ENCODE measurements at regions not wholly inside any gene's neighbourhood (a gene's known extent, or its start where the extent isn't known, plus 50 kb on each side); places are given as distances from the start of the nearest gene placed in this dataset.

- intact Hi-C loops (cut with DNase I), result no loop called here
- Histone ChIP-seq H3K36me3 (no peaks in the 10 kb centered on the region), H3K9me3 (no peaks in the 10 kb centered on the region), H3K27me3 (no peaks in the 10 kb centered on the region), H3K27ac (no peak overlapping the region), H3K4me3 (no peak overlapping the region), H3K4me1 (no peaks in the 10 kb centered on the region)
- DNase-seq, result no peak
- ATAC-seq, result no peak
- no peak for TF ChIP-seq CTCF (IDR thresholded peaks at IDR 0.05)
These were observed 132.2 kb upstream of the SPEF2 start for GRCh38 chr5:35485487-35485886.

GRCh38 chr5:35484241-35484640, 133.4 kb upstream of the SPEF2 start:
- ATAC-seq (peak; percentile 29), DNase-seq (no peak)
- Histone ChIP-seq H3K4me3 (no peak overlapping the region), H3K27ac (no peak overlapping the region), H3K27me3 (no peaks in the 10 kb centered on the region), H3K36me3 (no peaks in the 10 kb centered on the region), H3K4me1 (no peaks in the 10 kb centered on the region), H3K9me3 (no peaks in the 10 kb centered on the region)
- no peak for TF ChIP-seq CTCF (IDR thresholded peaks at IDR 0.05)
- intact Hi-C loops (cut with DNase I), result no loop called here

GRCh38 chr5:35483780-35484179, 133.9 kb upstream of the SPEF2 start:
- no peaks in the 10 kb centered on the region for H3K4me1 ChIP-seq
- intact Hi-C loops (cut with DNase I), result no loop called here
- H3K27ac ChIP-seq, result peak overlapping the region; percentile 6
- DNase-seq (no peak), ATAC-seq (peak; percentile 64)
- no peaks in the 10 kb centered on the region for H3K27me3 ChIP-seq
- H3K4me3 ChIP-seq, result no peak overlapping the region
- H3K36me3 ChIP-seq, result no peaks in the 10 kb centered on the region
- no peaks in the 10 kb centered on the region for H3K9me3 ChIP-seq
- TF ChIP-seq CTCF (IDR thresholded peaks at IDR 0.05), result no peak

GRCh38 chr5:35483191-35483590, 134.5 kb upstream of the SPEF2 start:
- ATAC-seq, result no peak
- Histone ChIP-seq H3K9me3 (no peaks in the 10 kb centered on the region), H3K36me3 (no peaks in the 10 kb centered on the region), H3K4me1 (no peaks in the 10 kb centered on the region), H3K4me3 (no peak overlapping the region), H3K27me3 (no peaks in the 10 kb centered on the region), H3K27ac (no peak overlapping the region)
- no peak for TF ChIP-seq CTCF (IDR thresholded peaks at IDR 0.05)
- intact Hi-C loops (cut with DNase I), result no loop called here
- no peak for DNase-seq

GRCh38 chr5:35482167-35482755, 135.4 kb upstream of the SPEF2 start:
- Histone ChIP-seq H3K4me1 (no peaks in the 10 kb centered on the region), H3K36me3 (no peaks in the 10 kb centered on the region), H3K27me3 (no peaks in the 10 kb centered on the region), H3K27ac (no peak overlapping the region), H3K4me3 (no peak overlapping the region), H3K9me3 (no peaks in the 10 kb centered on the region)
- ATAC-seq (no peak), DNase-seq (no peak)
- intact Hi-C loops (cut with DNase I), result no loop called here
- TF ChIP-seq CTCF (IDR thresholded peaks at IDR 0.05), result no peak
